ENCODE measurements at regions not wholly inside any gene's neighbourhood (a gene's known extent, or its start where the extent isn't known, plus 50 kb on each side); places are given as distances from the start of the nearest gene placed in this dataset.

DNA sequence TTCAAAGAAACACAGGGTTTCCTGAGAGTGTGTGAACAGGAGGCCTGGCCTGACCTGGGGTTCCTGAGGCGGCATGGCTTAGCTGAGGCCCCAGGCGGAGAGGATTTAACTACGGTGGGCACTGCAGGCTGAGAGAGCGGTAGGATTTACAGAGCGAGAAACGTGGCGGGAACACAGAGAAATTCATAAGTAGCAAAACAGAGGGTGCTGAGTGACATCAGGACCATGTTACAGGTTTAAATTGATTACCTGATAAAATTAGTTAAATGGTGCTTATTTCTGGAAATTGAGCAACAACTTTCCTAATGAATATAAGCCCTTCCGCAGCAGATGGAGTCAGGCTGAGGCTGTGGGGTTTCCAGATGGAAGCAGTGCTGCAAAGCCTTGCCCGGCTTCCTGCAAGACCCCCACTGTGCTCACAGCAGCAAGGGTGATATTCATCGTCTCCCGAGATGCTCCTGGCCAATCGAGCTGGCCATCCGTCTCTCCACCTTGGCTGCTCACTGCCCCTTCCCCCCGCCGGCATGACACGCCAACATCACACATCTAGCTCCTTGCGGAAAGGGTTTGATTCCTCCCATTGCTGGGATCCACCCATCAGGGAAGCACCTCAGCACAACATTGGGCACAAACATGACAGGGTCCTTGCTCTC is 69.4 kb upstream of the MORC3 start:
- DNase-seq = no peak
- Histone ChIP-seq H3K4me1 (peaks cover 0 to 21% (median 11%) of the 10 kb centered on the region in 6 donors), H3K4me3 (no peak overlapping the region), H3K9me3 (no peaks in the 10 kb centered on the region), H3K27ac (no peak overlapping the region), H3K27me3 (replicated peaks in 1 of 7) (no peaks in the 10 kb centered on the region), H3K36me3 (peaks cover 0 to 100% (median 72%) of the 10 kb centered on the region in 6 donors)
- intact Hi-C loops (cut with DNase I; ENCODE audit: low total_unique reads) = no loop called here
- no peak for TF ChIP-seq POLR2A (IDR thresholded peaks at IDR 0.05)
- TF ChIP-seq, protein P1, sequence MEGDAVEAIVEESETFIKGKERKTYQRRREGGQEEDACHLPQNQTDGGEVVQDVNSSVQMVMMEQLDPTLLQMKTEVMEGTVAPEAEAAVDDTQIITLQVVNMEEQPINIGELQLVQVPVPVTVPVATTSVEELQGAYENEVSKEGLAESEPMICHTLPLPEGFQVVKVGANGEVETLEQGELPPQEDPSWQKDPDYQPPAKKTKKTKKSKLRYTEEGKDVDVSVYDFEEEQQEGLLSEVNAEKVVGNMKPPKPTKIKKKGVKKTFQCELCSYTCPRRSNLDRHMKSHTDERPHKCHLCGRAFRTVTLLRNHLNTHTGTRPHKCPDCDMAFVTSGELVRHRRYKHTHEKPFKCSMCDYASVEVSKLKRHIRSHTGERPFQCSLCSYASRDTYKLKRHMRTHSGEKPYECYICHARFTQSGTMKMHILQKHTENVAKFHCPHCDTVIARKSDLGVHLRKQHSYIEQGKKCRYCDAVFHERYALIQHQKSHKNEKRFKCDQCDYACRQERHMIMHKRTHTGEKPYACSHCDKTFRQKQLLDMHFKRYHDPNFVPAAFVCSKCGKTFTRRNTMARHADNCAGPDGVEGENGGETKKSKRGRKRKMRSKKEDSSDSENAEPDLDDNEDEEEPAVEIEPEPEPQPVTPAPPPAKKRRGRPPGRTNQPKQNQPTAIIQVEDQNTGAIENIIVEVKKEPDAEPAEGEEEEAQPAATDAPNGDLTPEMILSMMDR (IDR thresholded peaks at IDR 0.05 in 8 of 11, conservative IDR thresholded peaks at IDR 0.05 in 3 of 11) = no peak
- no peak for TF ChIP-seq POLR2AphosphoS5 (IDR thresholded peaks at IDR 0.05)
- WGBS, 5 donors = 93 to 96% (median 94%) methylated on average over 15 to 17 of the region's 17 CpGs

DNA sequence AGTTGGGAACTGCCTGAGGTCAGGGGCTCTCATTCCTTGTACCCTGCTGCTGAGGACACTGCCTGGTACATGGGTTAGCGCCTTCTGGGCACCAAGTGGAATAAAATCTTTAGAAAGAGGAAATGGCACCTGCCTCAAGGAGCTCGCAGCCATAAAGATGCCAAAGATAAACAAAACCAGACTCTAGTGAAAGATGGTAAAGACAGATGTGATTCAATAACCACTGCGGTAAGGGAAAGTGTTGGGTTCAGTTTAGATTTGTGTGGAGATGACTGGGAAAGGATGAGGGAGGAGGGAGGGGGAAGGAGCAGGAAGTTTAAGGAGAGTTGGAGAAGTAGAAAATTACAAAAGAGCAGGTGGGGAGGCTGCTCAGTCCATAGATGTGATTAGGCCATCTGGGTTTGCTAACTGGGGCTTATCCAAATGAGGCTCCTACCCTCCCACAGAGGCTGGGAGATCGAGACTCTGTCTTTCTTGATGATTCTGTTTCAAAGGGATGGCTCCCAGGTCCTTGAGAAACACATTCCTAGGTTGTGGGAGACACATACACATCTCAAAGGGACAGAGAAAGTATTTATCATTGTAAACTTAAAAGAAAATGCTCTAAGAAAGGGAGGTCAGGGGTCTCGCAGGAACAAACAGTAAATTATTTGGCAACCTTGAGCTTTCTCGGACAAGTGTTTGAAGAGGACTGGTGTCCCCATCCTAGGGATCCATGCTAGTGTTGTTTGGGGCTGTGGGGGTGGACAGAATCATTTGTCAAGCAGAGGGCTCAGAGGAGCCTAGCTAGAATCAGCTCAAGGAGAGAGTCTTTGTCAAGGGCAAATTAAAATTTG is 65.7 kb upstream of the MORC3 start:
- Histone ChIP-seq H3K36me3 (peaks cover 0 to 95% (median 46%) of the 10 kb centered on the region in 6 donors), H3K27ac (peak overlapping the region in 7 of 8 donors; percentile 6 to 85 (median 75))
- intact Hi-C loops (cut with DNase I; ENCODE audit: low total_unique reads) = no loop called here

GRCh38 chr21:36255663-36256062 is 64.3 kb upstream of the MORC3 start:
- intact Hi-C loops (cut with DNase I; ENCODE audit: low total_unique reads) = no loop called here
- H3K27me3 ChIP-seq (replicated peaks in 1 of 7) = no peaks in the 10 kb centered on the region
- DNase-seq = no peak
- no peaks in the 10 kb centered on the region for H3K9me3 ChIP-seq
- H3K27ac ChIP-seq = peak overlapping the region in 7 of 8 donors; percentile 29 to 85 (median 75)
- peak overlapping the region in 1 of 8 donors; percentile 41 for H3K4me3 ChIP-seq
- TF ChIP-seq POLR2AphosphoS5 (IDR thresholded peaks at IDR 0.05) (no peak), POLR2A (IDR thresholded peaks at IDR 0.05) (no peak)
- TF ChIP-seq, protein P1 (IDR thresholded peaks at IDR 0.05 in 8 of 11, conservative IDR thresholded peaks at IDR 0.05 in 3 of 11) = no peak
- peaks cover 0 to 86% (median 37%) of the 10 kb centered on the region in 6 donors for H3K36me3 ChIP-seq
- WGBS, 5 donors = 67 to 82% (median 72%) methylated on average over 5 of the region's 5 CpGs
- peaks cover 2 to 56% (median 33%) of the 10 kb centered on the region in 6 donors for H3K4me1 ChIP-seq

More for the DNA sequence above, 65.7 kb upstream of the MORC3 start:
- H3K27me3 ChIP-seq (replicated peaks in 1 of 7) = no peaks in the 10 kb centered on the region
- H3K9me3 ChIP-seq = no peaks in the 10 kb centered on the region
- no peak for TF ChIP-seq POLR2A (IDR thresholded peaks at IDR 0.05)
- TF ChIP-seq, protein P1 (IDR thresholded peaks at IDR 0.05 in 8 of 11, conservative IDR thresholded peaks at IDR 0.05 in 3 of 11) = no peak
- no peak for TF ChIP-seq POLR2AphosphoS5 (IDR thresholded peaks at IDR 0.05)
- no peak for DNase-seq
- peaks cover 0 to 42% (median 20%) of the 10 kb centered on the region in 6 donors for H3K4me1 ChIP-seq
- WGBS, 5 donors = 43 to 64% (median 53%) methylated on average over 6 of the region's 6 CpGs
- no peak overlapping the region for H3K4me3 ChIP-seq

GRCh38 chr21:36257657-36258056 is 62.3 kb upstream of the MORC3 start:
- Histone ChIP-seq H3K4me1 (peaks cover 6 to 75% (median 39%) of the 10 kb centered on the region in 6 donors), H3K27me3 (replicated peaks in 1 of 7) (no peaks in the 10 kb centered on the region), H3K36me3 (peaks cover 0 to 84% (median 20%) of the 10 kb centered on the region in 6 donors), H3K9me3 (no peaks in the 10 kb centered on the region), H3K4me3 (no peak overlapping the region), H3K27ac (peak overlapping the region in 1 of 8 donors; percentile 85)
- intact Hi-C loops (cut with DNase I; ENCODE audit: low total_unique reads) = no loop called here
- TF ChIP-seq POLR2A (IDR thresholded peaks at IDR 0.05) (no peak), POLR2AphosphoS5 (IDR thresholded peaks at IDR 0.05) (no peak)
- TF ChIP-seq, protein P1 (IDR thresholded peaks at IDR 0.05 in 8 of 11, conservative IDR thresholded peaks at IDR 0.05 in 3 of 11) = no peak
- WGBS, 5 donors = 0 to 96% (median 51%) methylated on average over 1 of the region's 1 CpG
- no peak for DNase-seq

Measured in spleen (tissue), 11 donors.